HG02610 (cell line): ENCODE measurements at regions not wholly inside any gene's neighbourhood (a gene's known extent, or its start where the extent isn't known, plus 50 kb on each side); places are given as distances from the start of the nearest gene placed in this dataset.

Experiments used
- ATAC-seq: cut with Tn5 transposase; IDR thresholded peaks from one replicate; pipeline ENCODE4 v1.9.1; 2021; ENCODE audit warnings: mild to moderate bottlenecking, moderate library complexity; ENCODE audit not compliant: unreplicated experiment

DNA sequence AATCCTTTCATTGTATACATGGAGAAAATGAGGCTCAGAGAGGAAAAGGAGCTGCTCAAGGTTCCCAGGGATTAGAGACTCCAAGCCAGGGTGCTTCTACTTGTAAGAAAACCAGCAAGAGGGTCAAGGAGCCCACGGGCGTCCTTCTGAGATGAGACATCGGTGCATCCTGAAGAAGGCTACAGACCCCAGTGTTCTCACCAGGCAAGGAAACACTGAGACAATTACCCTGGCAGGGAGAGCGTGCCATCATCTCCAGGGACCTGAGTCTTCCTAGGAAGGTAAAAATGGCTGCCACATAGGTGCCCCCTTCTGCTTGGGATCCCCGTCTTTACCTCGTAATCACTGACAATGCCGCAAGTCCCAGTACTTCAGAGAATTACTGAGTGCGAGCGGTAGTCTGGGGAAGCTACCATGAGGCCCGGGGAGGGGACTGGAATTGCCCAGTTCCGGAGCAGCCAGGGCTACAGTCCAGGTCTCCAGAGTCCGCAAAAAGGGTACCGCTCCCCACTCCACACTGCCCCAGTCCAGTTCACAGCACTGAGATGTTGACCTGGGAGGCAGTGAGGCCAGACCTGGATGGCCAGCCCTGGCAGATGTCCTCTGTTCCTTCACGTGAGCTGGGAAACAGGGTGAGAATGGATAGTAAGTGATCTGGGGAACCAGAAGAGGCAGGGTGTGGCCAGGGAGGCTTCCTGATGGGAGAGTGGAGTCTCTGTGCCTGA lies 164.7 kb upstream of the SMAD3 start:
- ATAC-seq: no peak

DNA sequence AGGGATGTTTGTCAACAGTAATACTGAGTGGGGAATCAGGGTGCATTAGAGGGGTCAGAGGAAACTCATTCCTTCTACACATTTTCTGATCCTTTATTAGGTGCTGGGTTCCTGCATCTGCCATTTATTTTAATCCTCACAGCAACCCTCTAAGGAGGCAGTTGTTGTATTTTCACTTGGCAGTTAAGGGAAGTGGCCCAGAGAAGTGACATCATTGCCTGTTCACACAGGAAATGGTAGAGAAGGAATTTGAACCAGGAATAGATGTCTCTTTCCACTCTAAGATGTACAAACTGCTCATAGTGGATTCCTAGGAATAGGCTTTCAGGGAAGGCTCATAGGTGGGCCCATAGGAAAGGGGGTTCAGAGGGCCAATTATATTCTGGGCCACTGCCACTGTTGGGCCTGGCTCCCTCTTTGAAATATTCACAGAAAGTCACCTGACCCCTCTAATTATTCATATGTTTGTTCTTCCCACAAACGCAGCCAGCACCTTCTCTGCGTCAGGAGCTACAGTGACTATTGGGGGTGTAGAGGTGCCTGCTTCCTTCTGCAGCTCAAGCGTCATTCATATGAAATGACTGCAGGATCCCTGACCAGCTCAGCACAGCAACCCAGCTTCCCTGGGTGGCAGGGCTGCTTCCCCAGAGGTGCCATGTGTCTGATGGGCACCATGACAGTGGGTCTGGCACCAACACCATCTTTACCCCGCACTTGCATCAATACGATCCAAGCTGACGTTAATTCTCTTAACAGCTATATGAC lies 163.9 kb upstream of the SMAD3 start:
- ATAC-seq: no peak

DNA sequence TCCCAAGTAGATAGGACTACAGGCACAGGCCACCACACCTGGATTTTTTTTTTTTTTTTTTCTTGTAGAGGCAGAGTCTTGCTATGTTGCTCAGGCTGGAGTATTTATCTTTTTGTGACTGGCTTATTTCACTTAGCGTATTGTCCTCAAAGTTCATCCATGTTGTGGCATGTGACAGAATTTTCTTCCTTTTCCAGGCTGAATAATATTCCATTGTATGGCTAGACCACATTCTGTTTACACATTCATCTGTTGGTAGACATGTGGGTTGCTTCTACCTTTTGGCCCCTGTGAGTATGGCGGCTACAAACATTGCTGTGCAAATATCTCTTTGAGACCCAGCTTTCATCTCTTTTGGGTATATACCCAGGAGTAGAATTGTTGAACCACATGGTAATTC lies 160.2 kb upstream of the SMAD3 start:
- no peak for ATAC-seq

- no peak for ATAC-seq
Measured at GRCh38 chr15:66905954-66906353, 159.4 kb upstream of the SMAD3 start.

GRCh38 chr15:66906668-66907614 lies 158.5 kb upstream of the SMAD3 start:
- no peak for ATAC-seq

GRCh38 chr15:66907826-66908743 lies 157.3 kb upstream of the SMAD3 start:
- no peak for ATAC-seq

- ATAC-seq: no peak
Measured at GRCh38 chr15:66908744-66909095, 156.7 kb upstream of the SMAD3 start.

DNA sequence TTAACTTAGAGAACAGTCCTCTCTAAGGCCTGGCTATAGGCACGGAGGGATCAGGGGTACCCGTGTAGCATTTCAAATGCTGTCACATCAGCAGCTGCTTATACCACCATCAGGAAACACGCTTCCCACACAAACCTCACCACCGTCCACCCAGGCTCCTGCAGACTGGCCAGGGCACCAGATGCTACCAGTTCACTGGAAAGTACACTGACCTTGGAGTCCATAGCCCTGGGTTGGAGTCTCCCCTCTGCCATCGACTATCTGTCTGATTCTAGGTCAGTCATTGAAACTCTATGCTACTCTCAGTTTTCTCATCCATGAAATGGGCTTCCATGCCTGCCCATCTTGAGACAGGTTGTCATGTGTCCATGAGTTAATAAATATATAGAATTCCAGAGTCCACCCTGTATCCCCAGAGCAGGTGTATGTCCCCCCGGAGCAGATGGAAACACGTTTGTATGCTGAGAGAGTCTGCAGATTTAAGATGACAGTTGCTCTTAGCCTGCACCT lies 156.0 kb upstream of the SMAD3 start:
- ATAC-seq: no peak

DNA sequence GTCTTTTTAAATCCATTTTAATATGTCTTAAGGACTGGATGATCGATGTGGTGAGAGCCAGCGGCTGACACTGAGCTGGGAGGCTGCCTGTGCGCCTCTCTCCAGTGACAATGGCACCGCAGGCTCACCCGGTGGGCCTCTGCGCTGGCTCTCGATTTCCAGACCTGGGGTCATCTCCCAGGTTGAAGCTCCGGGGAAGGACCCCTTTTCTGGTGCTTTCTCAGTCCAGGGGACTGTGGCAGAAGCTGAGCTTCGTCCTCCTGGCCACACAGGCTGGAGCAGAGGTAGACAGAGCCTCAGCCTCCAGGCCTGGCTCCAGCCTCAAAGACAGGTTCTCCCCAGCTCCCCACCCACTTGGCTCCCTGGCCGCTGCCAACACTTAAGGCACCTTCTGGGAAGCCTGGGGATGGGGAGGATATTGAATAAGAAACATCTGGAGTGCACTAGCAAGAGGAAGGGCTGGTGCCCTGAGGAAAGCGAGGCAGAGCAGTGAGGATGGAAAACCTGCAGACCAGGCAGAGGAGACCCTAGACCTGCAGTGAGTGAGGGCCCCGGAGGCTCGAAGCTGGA lies 154.2 kb upstream of the SMAD3 start:
- ATAC-seq: no peak

GRCh38 chr15:66912001-66912400 lies 153.4 kb upstream of the SMAD3 start:
- ATAC-seq: no peak

GRCh38 chr15:66912441-66912840 lies 153.0 kb upstream of the SMAD3 start:
- ATAC-seq: no peak

DNA sequence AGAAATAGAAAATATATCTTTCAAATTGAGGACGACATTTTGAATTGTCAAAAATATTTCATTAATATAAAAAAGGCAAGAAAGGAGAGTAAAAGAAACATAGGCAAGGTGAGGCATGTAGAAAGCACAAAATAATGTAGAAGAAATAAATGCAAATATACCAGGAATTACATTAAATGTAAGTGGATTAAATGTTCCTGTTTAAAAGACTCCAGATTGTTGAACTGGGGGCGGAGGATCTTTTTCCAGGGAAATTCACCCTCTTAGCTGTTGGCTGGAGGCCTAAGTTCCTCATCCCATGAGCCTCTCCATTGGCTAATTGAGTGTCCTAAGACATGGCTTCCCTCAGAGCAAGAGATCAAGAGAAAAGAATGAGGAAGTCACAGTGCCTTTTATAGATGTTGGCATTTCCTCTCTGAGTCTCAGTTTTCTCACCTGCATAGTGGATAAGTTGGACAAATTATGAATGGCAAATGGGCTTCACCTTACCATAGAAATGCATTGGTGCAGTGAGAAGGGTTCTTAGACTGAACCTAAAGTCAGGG lies 147.4 kb upstream of the SMAD3 start:
- ATAC-seq: no peak

GRCh38 chr15:66919421-66919820 lies 146.0 kb upstream of the SMAD3 start:
- no peak for ATAC-seq

GRCh38 chr15:66921319-66921915 lies 144.0 kb upstream of the SMAD3 start:
- no peak for ATAC-seq

DNA sequence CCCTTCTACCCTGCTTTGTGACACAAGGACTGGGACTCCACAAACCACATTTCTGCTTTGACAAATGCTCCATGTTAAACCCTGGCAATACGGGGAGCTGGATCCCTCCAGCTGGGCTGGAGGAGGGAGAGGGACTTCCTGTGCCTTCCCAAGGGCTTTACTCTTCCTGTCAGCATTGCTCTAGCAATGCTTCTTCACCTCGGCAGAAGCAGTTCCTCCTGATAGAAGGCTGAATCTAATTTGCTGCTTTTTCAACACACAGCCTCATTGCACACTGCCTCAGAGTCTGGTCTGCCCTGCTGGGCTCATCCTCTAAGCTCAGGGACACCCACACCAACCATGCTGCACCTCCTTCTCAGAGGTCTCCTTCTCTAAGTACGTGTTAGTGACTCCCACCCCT lies 142.8 kb upstream of the SMAD3 start:
- ATAC-seq: no peak

- no peak for ATAC-seq
Measured at GRCh38 chr15:66923438-66923881, 141.9 kb upstream of the SMAD3 start.

DNA sequence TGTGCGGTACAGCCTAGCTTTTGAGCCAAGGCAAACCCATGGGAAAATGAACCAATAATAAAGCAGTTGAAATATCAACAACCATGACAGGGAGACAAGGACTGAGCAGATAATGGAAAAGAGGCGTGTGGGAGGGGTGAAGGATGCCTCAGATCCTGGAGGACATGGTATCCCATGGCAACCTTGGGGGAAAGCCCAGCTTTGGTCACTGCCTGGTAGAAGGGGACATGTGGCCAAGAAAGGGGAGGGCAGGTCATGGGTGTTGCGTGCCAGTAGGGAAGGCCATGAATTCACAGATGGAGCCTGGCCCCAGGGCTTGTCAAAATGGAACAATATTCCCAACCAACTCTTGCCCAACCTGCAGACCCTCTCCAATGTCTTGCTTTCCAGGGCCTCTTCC lies 140.5 kb upstream of the SMAD3 start:
- ATAC-seq: no peak

- ATAC-seq: no peak
Measured at GRCh38 chr15:66925721-66926120, 139.7 kb upstream of the SMAD3 start.
